Jurkat, Clone E6-1 (cell line): ENCODE measurements at regions not wholly inside any gene's neighbourhood (a gene's known extent, or its start where the extent isn't known, plus 50 kb on each side); places are given as distances from the start of the nearest gene placed in this dataset.

ENCODE experiments used
- DNase-seq: peaks from one replicate; pipeline ENCODE4 v3.0.0-alpha.2; 2011; ENCODE audit warnings: low read depth, low spot score
- H3K4me3 ChIP-seq: 2 replicates; pipeline ENCODE4 v1.5.1; 2011; ENCODE audit warnings: mild to moderate bottlenecking, low read length, control low read depth, moderate library complexity

DNA sequence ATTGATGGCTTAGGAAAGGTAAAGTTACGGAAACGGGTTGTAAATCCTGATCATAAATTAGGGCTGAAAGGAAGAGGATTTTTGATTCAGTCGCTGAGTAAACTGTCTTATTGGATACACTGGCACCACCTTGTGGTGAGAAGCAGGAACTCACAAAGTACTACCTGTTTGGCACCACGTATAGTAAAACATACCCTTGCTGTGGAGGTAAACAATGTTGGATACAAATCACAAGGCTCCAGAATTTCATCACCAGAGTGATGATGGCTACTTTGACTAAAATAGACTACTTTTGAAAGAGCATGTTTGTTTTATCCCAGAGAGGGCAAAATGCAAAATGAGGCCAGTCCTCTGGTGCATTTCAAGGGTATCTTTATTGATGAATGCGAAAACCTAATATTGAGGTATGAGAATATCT is 216.9 kb downstream of the IGSF11 start:
- peak; percentile 59 for DNase-seq

DNA sequence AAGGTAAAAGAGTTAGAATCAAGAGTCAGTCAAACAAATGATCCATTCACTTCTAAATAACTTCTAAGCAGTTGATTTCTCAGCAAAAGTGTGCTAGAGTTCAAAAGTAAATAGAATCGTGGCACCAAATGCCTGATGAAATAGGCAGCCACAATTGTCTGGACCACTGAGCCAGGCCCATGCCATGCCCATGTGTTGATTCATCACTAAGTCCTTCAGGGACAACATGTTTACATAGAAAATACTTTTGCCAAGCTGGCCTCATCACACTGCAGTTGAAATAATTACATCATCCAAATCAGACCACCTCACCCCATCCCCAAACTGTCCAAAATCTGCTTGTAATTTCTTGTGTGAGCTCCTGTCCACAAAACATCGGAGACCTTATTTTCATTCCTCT is 216.3 kb downstream of the IGSF11 start:
- H3K4me3 ChIP-seq: no peak overlapping the region
- DNase-seq: no peak

More for the DNA sequence above, 216.9 kb downstream of the IGSF11 start:
- H3K4me3 ChIP-seq: no peak overlapping the region

DNA sequence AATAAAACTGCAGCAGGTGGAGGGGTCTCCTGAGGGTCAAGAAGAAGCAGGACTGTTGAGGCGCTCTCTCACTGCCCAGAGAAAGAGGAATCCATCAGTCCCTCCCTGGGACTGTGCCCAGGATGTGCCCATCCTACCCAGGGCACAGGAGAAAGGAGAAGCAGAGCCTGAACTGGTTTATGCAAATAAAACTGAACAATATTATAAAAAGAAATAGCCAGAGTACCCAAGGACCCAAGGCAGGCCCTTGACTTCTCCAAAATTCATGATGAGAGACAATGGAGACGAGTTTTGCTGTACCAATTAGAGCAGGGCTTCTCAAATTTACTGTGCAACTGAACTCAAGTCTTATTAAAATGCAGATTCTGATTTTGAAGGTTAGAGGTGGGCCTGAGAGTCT is 211.0 kb downstream of the IGSF11 start:
- H3K4me3 ChIP-seq: no peak overlapping the region
- DNase-seq: no peak

DNA sequence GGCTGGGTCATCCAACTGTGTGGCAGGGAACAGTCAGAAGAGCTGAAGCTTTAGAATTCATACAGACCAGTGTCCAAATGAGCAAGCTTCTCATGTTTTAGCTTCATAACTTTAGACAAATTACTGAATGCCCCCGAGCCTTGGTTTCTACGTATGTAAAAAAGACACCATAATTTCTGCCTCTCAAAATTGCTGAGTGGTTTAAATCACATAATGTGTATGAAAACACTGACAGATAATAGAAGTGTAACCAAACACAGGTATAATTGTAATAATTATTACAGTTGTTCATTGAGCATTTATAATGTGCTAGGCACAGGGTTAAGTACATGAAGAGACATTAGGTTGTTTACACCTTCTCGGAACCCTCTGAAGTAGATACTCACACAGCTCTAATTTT is 207.2 kb downstream of the IGSF11 start:
- H3K4me3 ChIP-seq: no peak overlapping the region
- DNase-seq: no peak

DNA sequence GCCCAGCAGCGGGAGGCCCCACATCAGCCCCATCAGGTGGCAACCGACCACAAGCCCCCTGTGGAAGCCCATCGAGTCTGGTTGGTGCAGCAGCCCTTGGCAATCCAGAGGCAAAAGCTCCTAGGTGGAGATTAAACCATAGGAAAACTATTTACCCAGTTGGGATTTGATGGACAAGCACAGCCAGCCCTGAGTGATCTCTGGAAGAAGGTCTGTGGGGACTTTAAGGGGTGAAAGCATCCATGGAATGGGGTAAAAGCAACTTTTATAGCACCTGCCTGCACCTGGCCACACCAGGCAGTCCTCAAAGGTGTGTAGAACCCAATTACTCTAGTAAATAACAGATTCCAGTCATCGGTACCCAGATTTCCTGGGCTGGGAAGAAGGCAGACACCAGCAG is 206.3 kb downstream of the IGSF11 start:
- no peak for DNase-seq
- no peak overlapping the region for H3K4me3 ChIP-seq

DNA sequence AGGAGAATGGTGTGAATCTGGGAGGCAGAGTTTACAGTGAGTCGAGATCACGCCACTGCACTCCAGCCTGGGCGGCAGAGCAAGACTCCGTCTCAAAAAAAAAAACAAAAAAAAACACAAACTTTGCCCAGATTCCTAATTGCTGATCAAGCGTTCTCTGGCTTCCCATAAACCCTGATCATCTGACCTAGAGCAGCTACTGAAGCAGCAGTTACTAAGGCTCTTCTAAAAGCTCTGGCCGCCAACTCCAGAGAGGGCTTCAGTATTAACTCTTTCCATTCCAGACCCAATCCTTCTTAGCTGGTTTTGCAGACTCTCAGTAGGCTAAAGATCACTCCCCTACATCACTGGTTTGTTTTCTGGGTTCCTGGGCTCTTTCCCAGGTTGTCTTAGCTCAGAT is 201.6 kb downstream of the IGSF11 start:
- DNase-seq: no peak
- H3K4me3 ChIP-seq: no peak overlapping the region

DNA sequence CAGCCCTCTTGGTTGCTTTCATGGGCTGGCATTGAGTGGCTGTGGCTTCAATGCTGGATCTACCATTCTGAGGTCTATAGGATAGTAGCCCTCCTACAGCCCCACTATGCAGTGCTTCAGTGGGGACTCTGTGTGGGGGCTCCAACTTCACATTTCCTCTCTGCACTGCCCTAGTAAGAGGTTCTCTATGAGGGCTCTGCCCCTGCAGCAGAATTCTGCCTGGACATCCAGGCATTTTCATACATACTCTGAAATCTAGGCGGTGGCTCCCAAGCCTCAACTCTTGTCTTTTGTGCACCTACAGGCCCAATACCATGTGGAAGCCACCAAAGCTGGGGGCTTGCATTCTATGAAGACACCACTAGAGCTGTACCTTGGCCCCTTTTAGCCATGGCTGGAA is 195.8 kb downstream of the IGSF11 start:
- H3K4me3 ChIP-seq: no peak overlapping the region
- DNase-seq: no peak

DNA sequence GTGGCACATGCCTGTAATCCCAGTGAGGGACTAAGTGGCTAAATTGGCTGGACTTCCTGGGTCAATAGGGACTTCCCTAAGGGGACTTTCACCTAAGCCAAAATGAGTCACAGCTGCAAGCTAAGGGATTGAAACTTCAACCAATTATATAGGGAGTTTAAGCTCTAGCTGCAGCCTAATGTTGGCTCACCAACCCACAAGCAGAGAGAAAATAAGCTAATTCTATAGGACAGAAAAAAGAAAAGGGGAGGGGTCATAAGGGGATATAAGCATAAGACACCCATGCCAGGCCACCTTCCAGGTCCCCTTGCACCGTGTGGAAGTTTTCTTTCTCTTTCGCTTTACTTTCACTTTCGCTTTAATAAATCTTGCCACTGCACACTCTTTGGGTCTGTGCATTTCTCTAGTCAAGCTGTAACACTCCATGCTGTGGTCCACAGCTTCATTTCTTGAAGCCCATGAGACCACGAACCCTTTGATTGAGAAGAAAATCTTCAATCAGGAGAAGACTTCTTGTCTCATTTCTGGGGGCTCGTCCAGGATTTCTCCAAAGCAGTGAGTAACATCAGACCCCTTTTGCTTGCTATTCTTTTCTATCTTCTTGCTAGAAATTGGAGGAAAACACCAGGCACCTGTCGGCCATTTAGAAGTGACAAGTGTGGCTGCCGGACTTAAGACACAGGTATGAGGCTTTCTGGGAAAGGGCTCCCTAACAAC is 192.3 kb downstream of the IGSF11 start:
- peak; percentile 42 for DNase-seq
- H3K4me3 ChIP-seq: peak overlapping the region; percentile 26

DNA sequence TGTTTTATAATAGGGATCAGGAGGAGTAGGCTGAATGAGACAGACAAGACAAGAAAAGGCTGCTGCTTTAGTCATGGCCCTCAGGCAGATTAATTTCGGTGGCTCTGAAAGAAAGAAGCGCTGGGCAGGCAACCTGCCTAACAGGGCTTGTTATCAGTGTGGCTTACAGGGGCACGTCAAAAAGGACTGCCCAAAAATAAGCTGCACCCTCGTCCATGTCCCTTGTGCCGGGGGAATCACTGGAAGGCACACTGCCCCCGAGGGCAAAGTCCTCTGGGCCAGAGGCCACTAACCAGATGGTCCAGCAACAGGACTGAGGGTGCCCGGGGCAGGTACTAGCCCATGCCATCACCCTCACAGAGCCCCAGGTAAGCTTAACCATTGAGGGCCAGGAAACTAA is 188.5 kb downstream of the IGSF11 start:
- no peak overlapping the region for H3K4me3 ChIP-seq
- DNase-seq: no peak
